ENCODE measurements at regions not wholly inside any gene's neighbourhood (a gene's known extent, or its start where the extent isn't known, plus 50 kb on each side); places are given as distances from the start of the nearest gene placed in this dataset.

DNA sequence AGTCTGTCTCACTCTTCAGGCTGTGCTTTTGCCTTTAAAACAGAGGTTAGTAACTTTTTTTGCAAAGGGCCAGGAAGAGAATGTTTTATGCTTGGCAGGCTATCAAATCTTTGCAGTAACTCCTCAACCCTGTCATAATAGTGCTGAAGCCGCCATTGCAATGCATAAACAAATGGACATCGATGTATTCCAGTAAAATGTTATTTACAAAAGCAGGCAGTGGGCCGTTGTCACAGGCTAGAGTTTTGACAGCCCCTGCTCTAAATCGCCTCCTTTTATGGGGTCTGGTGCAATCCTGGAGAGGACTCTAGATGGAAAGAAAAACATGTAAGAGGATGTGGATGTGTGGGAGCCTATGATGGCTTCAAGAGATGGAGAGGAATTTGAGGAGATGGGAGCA, 568.3 kb downstream of the TYW1 start:
- ATAC-seq (replicated peaks in 6 of 8), result no peak

DNA sequence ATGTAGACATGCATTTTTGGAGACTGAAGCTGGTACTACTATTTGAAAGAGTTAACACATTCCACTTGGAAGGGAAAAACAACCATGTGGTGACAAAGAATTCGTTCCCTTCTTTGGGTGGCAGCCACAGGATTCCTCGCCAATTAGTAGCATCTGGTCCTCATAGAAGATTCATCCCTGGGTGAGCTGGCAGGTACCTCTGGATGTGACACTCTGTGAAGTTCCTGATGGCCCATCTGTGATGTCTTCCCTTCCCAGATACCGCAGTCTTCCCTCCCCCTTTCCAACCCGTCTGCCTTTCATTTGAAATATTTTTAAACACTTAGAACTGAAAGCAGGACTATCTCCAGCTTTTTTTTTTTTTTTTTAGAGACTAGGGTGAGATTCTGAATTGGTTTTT, 569.5 kb downstream of the TYW1 start:
- 0 to 100% (median 22%) methylated on average over 1 to 4 of the region's 4 CpGs; no CpG with 5 or more reads in 2 of the 10 experiments for WGBS, 10 experiments
- in situ Hi-C loops (cut with MboI; ENCODE audit: low pct_unique_long_range_greater_than_20kb in 2 of 9, low sequenced_read_pairs in 9 of 9, unreplicated experiment in 9 of 9), result no loop called here
- H3K4me3 ChIP-seq, result no peak overlapping the region
- no peak for ATAC-seq (replicated peaks in 6 of 8)
- H3K27ac ChIP-seq, result no peak overlapping the region
- H3K4me1 ChIP-seq (replicated peaks in 1 of 2), result no peaks in the 10 kb centered on the region

More for the DNA sequence above, 568.3 kb downstream of the TYW1 start:
- no peak overlapping the region for H3K4me3 ChIP-seq
- 0 to 92% (median 80%) methylated on average over 1 to 4 of the region's 4 CpGs; no CpG with 5 or more reads in 1 of the 10 experiments for WGBS, 10 experiments
- in situ Hi-C loops (cut with MboI; ENCODE audit: low pct_unique_long_range_greater_than_20kb in 2 of 9, low sequenced_read_pairs in 9 of 9, unreplicated experiment in 9 of 9), result no loop called here
- no peaks in the 10 kb centered on the region for H3K4me1 ChIP-seq (replicated peaks in 1 of 2)
- H3K27ac ChIP-seq, result no peak overlapping the region

DNA sequence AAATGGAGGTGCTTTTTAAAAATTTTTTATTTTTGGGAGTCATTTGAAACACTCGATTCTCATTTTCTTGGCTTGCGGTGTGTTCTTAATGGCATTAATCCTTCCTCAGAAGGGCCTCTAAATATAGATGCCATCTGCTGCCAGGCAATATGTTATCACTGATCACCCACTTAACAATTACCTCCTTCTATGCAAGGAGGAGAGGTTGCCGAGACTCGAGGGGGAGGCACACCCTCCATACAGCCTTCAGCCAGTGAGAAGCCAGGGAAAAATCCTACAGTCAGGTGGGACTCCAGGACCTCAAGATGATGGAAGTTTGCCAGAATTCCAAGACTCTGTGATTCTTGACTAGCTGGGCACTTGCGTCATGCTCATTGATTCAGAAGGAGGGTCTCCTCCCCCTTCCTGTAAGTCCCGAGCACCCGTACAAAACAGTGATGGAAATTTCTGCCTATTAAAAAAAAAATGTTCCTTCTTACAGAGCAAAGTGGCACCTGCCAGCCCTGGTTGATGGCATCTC, 574.5 kb downstream of the TYW1 start:
- WGBS, 10 experiments, result 32 to 100% (median 75%) methylated on average over 1 to 4 of the region's 7 CpGs; no CpG with 5 or more reads in 2 of the 10 experiments
- in situ Hi-C loops (cut with MboI; ENCODE audit: low pct_unique_long_range_greater_than_20kb in 2 of 9, low sequenced_read_pairs in 9 of 9, unreplicated experiment in 9 of 9), result no loop called here
- ATAC-seq (replicated peaks in 6 of 8), result no peak
- Histone ChIP-seq H3K4me1 (replicated peaks in 1 of 2) (no peaks in the 10 kb centered on the region), H3K4me3 (no peak overlapping the region), H3K27ac (no peak overlapping the region)

DNA sequence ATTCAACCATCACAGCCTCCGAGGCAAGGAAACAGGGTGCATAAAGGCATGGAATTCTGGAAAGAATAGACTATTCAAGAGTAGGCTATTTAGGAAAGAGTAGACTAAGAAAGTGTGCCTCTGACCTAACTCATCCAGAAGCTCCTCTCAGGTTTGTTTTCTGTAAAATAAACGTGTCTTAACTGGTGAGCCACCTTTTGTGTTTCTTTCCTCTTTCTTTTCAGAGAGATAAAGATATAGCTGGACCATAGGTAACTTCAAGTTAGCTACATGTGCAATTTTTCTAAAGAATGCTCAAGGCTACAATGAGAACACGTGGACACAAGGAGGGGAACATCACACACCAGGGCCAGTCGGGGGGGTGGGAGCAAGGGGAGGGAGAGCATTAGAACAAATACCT, 577.0 kb downstream of the TYW1 start:
- 0 to 100% (median 39%) methylated on average over 1 to 3 of the region's 4 CpGs for WGBS, 10 experiments
- Histone ChIP-seq H3K4me3 (no peak overlapping the region), H3K27ac (no peak overlapping the region), H3K4me1 (replicated peaks in 1 of 2) (no peaks in the 10 kb centered on the region)
- in situ Hi-C loops (cut with MboI; ENCODE audit: low pct_unique_long_range_greater_than_20kb in 2 of 9, low sequenced_read_pairs in 9 of 9, unreplicated experiment in 9 of 9), result no loop called here
- no peak for ATAC-seq (replicated peaks in 6 of 8)

GRCh38 chr7:67588631-67589030, 592.0 kb downstream of the TYW1 start:
- in situ Hi-C loops (cut with MboI; ENCODE audit: low pct_unique_long_range_greater_than_20kb in 2 of 9, low sequenced_read_pairs in 9 of 9, unreplicated experiment in 9 of 9), result no loop called here
- H3K27ac ChIP-seq, result no peak overlapping the region
- ATAC-seq (replicated peaks in 6 of 8), result no peak

DNA sequence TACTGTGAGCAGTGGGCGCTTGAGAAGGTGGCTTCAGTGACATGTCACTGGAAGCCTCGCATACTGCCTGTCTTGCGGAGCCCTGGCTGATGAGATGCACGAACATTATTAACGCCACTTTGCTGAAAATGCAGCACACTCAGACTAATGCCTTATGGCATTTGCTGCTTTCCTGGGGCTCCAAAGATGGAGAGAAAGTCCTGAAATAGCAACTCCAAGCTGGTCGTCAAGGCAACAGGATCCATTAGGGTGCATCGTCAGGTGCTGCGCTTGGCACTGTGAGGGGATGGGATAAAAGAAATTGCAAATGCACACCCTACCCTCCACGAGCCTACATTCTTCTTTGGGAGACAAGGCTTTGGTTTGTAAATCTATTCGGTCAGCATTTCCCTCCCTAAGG, 592.5 kb downstream of the TYW1 start:
- Histone ChIP-seq H3K4me3 (no peak overlapping the region), H3K27ac (no peak overlapping the region), H3K4me1 (replicated peaks in 1 of 2) (no peaks in the 10 kb centered on the region)
- ATAC-seq (replicated peaks in 6 of 8), result no peak
- 39 to 83% (median 70%) methylated on average over 1 to 10 of the region's 10 CpGs for WGBS, 10 experiments
- in situ Hi-C loops (cut with MboI; ENCODE audit: low pct_unique_long_range_greater_than_20kb in 2 of 9, low sequenced_read_pairs in 9 of 9, unreplicated experiment in 9 of 9), result no loop called here

More at GRCh38 chr7:67588631-67589030, 592.0 kb downstream of the TYW1 start:
- H3K4me1 ChIP-seq (replicated peaks in 1 of 2), result no peaks in the 10 kb centered on the region
- WGBS, 10 experiments, result 0 to 94% (median 40%) methylated on average over 1 to 3 of the region's 5 CpGs; no CpG with 5 or more reads in 3 of the 10 experiments
- no peak overlapping the region for H3K4me3 ChIP-seq

- Histone ChIP-seq H3K27ac (no peak overlapping the region), H3K4me1 (replicated peaks in 1 of 2) (peaks cover 0 to 4% of the 10 kb centered on the region in 2 donors), H3K4me3 (no peak overlapping the region)
- in situ Hi-C loops (cut with MboI; ENCODE audit: low pct_unique_long_range_greater_than_20kb in 2 of 9, low sequenced_read_pairs in 9 of 9, unreplicated experiment in 9 of 9), result no loop called here
- 28 to 92% (median 68%) methylated on average over 2 to 3 of the region's 3 CpGs for WGBS, 10 experiments
- no peak for ATAC-seq (replicated peaks in 6 of 8)
Observed at GRCh38 chr7:67590649-67591048, 594.0 kb downstream of the TYW1 start.

- no peak overlapping the region for H3K27ac ChIP-seq
- H3K4me1 ChIP-seq (replicated peaks in 1 of 2), result peaks cover 0 to 4% of the 10 kb centered on the region in 2 donors
- ATAC-seq (replicated peaks in 6 of 8), result peak in 3 of 8 experiments; percentile 26 to 38 (median 33)
- no peak overlapping the region for H3K4me3 ChIP-seq
- in situ Hi-C loops (cut with MboI; ENCODE audit: low pct_unique_long_range_greater_than_20kb in 2 of 9, low sequenced_read_pairs in 9 of 9, unreplicated experiment in 9 of 9), result no loop called here
- 0 to 67% (median 31%) methylated on average over 1 to 6 of the region's 6 CpGs; no CpG with 5 or more reads in 2 of the 10 experiments for WGBS, 10 experiments
Observed at GRCh38 chr7:67593794-67594193, 597.2 kb downstream of the TYW1 start.

GRCh38 chr7:67595431-67596180, 599.0 kb downstream of the TYW1 start:
- ATAC-seq (replicated peaks in 6 of 8), result no peak
- Histone ChIP-seq H3K27ac (no peak overlapping the region), H3K4me3 (no peak overlapping the region), H3K4me1 (replicated peaks in 1 of 2) (peaks cover 12 to 13% of the 10 kb centered on the region in 2 donors)
- in situ Hi-C loops (cut with MboI; ENCODE audit: low pct_unique_long_range_greater_than_20kb in 2 of 9, low sequenced_read_pairs in 9 of 9, unreplicated experiment in 9 of 9), result no loop called here
- 14 to 100% (median 66%) methylated on average over 1 to 12 of the region's 15 CpGs; no CpG with 5 or more reads in 1 of the 10 experiments for WGBS, 10 experiments

DNA sequence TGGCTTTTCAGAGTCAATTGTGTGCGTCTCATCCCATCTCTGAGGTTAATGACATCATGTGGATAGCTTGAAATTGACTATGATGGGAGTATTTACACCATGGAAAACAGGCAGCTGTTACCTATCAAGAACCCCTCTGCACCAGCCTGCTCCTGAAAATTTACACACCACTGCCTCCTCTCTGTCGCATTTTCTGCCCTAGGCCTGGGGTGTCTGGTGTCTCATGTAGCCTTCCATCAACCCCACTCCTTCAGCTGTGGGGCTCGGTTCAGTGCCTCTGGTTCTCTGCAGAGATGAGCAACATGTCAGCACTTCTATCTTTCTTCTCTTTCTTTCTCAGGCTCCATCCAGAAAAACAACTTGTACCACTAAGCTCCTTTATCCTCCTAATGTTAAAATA, 600.5 kb downstream of the TYW1 start:
- Histone ChIP-seq H3K27ac (no peak overlapping the region), H3K4me1 (replicated peaks in 1 of 2) (peaks cover 15 to 20% of the 10 kb centered on the region in 2 donors), H3K4me3 (no peak overlapping the region)
- 0 to 100% (median 92%) methylated on average over 1 to 2 of the region's 3 CpGs; no CpG with 5 or more reads in 4 of the 10 experiments for WGBS, 10 experiments
- in situ Hi-C loops (cut with MboI; ENCODE audit: low pct_unique_long_range_greater_than_20kb in 2 of 9, low sequenced_read_pairs in 9 of 9, unreplicated experiment in 9 of 9), result no loop called here
- no peak for ATAC-seq (replicated peaks in 6 of 8)

DNA sequence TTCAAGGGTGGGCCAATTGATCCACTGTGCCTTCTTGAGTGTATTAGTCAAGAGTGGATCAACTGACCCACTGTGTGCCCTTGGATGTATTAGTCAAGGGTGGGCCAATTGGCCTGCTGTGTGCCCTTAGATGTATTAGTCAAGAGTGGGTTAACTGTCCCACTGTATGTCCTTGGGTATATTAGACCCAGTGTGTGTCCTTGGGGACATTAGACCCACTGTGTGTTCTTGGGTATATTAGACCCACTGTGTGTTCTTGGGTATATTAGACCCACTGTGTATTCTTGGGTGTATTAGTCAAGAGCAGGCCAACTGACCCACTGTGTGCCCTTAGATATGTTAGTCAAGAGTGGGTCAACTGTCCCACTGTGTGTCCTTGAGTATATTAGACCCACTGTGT, 601.8 kb downstream of the TYW1 start:
- H3K4me3 ChIP-seq, result no peak overlapping the region
- peaks cover 15 to 20% of the 10 kb centered on the region in 2 donors for H3K4me1 ChIP-seq (replicated peaks in 1 of 2)
- in situ Hi-C loops (cut with MboI; ENCODE audit: low pct_unique_long_range_greater_than_20kb in 2 of 9, low sequenced_read_pairs in 9 of 9, unreplicated experiment in 9 of 9), result no loop called here
- H3K27ac ChIP-seq, result no peak overlapping the region
- no peak for ATAC-seq (replicated peaks in 6 of 8)

DNA sequence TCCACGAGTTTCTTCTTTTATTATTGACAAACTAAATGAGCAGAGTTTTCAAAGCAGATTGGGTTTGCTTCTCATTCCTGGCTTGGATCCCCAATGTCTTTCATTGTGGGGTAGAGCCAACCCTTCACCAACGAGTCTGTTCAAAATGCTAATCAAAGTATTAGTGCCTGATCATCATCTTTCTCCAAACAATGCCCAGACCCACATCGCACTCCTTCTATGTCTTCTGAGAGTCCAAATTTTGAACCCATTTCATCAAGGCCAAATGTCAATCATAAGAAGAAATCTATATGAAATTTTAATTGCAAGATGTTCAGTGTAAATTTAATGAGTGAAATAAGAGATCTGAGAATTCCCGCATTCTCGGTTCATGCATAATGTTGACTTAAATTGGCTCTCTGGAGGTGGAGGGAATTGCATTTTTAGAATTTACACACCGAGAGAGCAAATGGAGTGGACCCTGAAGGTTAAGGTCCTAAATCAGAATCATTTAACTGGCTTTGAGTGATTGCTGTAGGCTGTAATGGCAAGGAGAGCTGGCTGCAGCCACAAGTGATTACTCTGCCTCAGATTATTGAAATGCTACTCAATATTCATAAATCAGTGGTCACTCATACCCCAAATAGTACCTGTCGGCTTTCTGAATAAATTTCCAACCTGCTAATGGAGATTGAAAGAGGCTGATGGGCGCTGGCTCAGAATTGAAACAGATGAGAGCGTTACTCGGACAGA, 602.9 kb downstream of the TYW1 start:
- Histone ChIP-seq H3K4me3 (no peak overlapping the region), H3K4me1 (replicated peaks in 1 of 2) (peaks cover 13 to 20% of the 10 kb centered on the region in 2 donors), H3K27ac (no peak overlapping the region)
- WGBS, 10 experiments, result 0 to 92% (median 75%) methylated on average over 1 to 9 of the region's 10 CpGs
- in situ Hi-C loops (cut with MboI; ENCODE audit: low pct_unique_long_range_greater_than_20kb in 2 of 9, low sequenced_read_pairs in 9 of 9, unreplicated experiment in 9 of 9), result no loop called here
- ATAC-seq (replicated peaks in 6 of 8), result peak in 3 of 8 experiments; percentile 26 to 54 (median 41)

DNA sequence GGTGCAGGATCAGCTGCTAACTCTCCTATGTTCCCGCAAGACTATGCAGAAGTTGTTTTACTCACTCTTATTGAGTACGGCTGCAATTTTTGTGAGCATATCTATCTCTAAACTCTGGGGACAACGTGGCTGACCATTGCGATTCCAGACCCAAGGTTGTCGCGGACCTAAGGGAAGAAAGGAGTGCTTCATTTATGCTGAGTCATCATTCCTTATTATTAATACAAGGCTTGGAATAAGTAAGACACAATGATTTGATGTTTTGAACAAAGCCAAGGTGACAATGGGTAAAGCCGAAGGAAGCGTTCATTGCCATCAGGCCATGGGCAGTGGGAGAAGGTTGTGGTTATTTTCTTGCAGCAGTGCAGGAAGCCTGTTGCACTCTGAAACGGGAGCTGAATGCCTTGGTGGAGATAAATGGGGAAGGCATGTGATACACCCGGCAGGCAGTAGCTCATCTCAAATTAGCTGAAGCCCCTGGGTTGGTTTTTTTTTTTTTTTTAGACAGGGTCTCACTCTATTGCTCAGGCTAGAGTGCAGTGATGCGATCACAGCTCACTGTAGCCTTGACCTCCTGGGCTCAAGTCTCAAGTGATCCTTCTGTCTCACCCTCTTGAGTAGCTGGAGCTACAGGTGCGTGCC, 605.7 kb downstream of the TYW1 start:
- peak in 2 of 8 experiments; percentile 59 to 63 for ATAC-seq (replicated peaks in 6 of 8)
- no peak overlapping the region for H3K4me3 ChIP-seq
- 13 to 90% (median 67%) methylated on average over 2 to 9 of the region's 12 CpGs; no CpG with 5 or more reads in 1 of the 10 experiments for WGBS, 10 experiments
- in situ Hi-C loops (cut with MboI; ENCODE audit: low pct_unique_long_range_greater_than_20kb in 2 of 9, low sequenced_read_pairs in 9 of 9, unreplicated experiment in 9 of 9), result no loop called here
- H3K27ac ChIP-seq, result no peak overlapping the region
- H3K4me1 ChIP-seq (replicated peaks in 1 of 2), result peaks cover 12 to 20% of the 10 kb centered on the region in 2 donors

All from motor neuron (in vitro differentiated cells).